Activated T-cell treated with anti-CD3 and anti-CD28 coated beads for 48 hours (primary cell): ENCODE measurements at regions not wholly inside any gene's neighbourhood (a gene's known extent, or its start where the extent isn't known, plus 50 kb on each side); places are given as distances from the start of the nearest gene placed in this dataset.

Source experiments
- DNase-seq: peaks from one replicate; pipeline ENCODE4 v3.0.0-alpha.2; 2020; ENCODE audit warnings: low read depth

DNA sequence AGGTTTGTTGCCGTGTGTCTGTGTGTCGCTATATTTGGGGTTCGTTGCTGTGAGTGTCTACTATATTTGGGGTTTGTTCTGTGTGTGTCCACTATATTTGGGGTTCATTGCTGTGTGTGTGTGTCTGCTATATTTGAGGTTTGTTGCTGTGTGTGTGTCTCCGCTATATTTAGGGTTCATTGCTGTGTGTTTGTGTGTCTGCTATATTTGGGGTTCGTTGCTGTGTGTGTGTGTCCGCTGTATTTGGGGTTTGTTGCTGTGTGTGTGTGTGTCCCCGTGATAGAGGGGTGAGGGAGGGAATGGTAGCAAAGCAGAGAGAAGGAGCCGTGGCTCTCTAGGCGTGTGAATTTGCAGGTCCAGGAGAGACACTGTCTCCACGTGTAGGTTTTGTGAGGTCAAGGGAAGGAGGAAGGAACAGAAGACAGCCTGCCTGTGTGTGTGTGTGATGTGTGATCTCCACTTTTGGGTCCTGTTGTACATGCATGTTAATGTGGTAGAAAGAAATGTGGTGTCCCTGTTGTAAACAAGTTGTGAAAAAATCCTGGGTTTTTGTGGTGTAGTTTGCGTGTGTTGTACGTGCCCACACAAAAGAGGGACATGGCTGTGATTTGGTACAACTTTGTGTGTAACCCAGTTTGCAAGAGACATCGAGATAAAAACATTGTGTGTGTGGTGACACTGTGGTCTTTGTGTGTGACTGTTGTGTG is 56.3 kb upstream of the ECE1 start:
- DNase-seq = no peak

DNA sequence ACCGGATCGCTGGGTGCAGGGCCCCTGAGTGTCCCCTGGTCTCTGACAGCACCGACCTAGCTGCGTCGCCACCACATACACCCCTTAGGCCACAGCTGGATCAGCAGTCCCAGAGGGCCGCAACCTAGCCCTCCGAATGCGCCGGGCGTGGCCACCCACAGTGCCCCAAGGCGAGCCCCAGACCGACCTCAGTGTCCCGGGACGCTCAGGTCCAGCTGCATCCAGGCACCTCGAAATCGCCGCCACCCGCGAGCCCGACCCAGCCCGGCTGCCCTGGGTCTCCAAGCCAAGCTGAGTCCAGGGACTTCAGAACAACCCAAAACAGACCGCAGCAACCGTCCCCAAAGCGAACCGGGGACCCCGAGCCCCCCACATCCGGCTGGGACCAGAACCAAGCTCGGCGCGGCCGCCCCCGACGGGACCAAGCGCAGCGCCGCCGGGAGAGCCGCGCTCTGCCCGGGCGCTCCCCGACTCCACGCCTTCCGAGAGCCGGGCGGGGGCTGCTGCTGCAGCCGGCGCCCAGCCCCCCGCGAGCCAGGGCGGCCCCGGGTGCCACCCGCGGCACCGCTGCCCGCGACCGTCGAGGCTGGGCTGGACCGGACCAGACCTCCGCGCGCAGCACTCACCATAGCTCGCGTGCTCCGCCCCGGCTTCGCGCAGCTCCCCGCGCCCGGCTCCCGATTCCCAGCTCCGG is 54.6 kb upstream of the ECE1 start:
- no peak for DNase-seq

DNA sequence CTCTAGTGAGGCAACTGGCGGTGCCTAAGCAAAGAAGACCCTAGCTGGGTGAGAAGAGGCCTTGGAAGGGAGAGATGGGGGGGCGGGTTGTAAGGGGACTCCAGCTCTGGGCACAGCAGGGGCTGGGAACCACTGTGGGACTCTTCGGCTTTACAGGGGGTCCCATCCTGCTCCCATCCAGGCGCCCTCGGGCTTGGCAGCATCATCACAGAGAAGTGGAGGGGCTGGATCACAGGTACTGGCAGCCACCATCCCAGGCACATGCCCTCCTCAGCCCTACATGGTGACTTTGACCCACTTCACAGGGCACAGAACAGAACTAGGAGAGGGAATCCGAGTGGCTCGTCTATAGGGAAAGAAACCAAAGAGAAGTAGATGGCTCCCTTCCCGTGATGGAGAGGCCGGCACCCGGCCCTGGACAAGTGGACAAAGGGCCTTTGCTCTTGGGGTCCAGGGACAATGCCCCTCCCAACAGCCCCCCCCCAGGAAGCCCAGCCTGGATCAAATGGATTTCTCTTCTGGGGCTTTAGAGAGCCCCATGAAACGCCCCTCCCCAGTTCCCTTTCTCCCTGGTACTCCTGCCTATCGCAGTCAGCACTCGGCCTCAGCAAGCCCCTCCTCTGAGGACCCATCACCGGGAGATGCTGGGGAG is 54.0 kb upstream of the ECE1 start:
- DNase-seq = no peak

DNA sequence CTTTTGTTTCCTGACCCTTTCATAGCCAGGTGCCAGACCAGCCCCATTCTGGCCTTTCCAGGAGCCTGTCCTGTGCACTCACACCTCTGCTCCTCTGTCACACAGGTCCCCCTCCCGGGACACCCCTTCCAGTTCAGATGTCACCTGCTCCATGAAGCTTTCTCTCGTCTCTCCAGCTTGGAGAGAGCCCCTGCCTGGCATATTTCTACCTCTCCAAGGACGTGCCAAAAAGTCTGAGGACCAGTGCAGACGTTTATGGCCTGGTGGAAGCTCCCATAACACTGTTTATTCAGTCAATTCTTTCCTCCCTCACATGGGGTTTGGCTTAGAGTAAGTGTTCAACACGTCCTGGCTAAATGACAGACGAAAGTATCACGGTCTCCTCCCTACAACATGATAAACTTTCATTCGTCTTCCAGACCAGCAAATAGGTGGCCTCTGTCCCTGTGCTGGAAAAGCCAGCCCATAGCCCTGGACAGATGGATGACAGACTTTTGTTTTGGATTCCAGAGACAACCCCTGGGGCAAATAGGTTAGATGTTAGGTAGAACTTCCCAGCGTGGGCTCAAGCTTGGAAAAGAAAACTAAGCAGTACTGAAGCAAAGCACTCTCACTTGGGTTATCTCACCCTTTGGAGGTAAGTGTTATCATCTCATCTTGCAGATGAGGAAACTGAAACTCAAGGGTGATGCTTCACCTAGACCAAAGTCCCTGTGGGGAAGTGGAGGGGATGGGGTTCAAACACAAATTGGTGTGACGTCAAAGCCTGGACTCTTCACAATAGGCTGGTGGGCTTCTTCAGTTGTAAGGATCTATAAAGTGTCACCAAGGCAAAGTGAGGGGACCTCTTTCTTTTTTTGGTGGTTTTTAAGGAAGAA is 52.9 kb upstream of the ECE1 start:
- DNase-seq = no peak

DNA sequence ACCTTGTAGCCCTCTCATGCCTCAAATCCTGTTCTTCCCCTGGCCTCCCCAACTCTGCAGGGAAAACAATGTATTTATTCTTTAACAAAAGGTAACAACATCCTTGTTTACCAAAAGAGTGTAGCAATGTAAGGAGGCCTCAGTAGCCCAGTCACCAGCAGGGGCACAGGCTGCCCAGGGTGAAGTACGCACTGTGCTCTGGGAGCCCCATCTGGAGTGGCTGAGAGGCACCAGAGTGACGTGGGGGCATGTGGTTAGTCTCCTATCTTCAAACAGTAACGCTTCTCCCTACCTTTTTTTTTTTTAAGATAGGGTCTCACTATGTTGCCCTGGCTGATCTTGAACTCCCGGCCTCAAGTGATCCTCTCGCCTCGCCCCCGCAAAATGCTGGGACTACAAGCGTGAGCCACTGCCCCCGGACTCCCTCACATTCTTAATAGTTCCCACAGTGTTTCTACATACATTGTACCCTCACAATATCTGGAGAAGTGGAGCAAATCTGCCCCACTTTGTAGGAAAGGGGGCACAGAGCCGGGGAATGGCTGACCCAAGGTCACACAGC is 51.3 kb upstream of the ECE1 start:
- DNase-seq = no peak

DNA sequence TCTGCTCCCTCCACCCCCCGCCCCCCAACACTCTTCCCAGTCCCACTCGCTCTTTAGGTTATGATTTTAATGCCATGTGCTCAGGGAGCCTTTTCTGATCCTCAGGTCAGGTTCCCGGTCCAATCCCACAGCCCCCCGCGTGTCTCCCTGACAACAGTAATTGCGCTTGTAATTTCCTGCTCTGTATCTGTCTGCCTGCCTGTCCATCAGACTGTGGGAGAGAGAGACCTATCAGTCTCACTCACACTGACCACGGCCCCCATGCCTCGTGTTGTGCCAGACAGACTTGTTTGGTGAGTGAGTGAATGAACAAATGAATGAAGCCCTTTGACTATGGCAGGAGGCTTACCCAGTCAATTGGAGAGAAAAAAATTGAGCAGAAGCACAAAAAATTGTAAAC is 50.8 kb upstream of the ECE1 start:
- DNase-seq = no peak

DNA sequence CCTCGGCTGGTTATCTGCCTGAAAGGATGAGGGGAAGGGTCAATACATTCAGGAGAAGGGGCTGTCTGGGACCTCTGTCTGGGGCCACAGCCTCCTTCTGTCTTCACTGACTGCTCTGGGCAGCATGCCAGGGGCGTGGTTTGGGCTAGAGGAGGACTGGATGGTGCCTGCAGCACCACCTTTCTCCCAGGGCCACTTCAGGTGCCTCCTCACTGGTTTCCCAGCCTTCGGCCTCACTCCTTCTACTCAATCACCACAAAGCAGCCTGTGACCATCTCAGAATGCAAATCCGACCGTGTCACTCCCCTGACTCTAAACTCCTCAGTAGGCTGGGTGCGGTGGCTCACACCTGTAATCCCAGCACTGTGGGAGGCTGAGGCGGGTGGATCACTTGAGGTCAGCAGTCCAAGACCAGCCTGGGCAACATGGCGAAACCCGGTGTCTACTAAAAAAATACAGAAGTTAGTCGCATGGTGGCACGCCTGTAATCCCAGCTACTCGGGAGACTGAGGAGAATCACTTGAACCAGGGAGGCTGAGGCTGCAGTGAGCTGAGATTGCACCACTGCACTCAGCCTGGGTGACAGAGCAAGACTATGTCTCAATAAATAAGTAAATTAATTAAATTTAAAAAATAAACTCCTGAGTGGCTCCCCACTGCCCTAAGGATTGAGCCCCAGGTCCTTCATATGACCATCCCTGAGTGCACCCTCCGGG is 50.1 kb upstream of the ECE1 start:
- no peak for DNase-seq
